ENCODE measurements at regions not wholly inside any gene's neighbourhood (a gene's known extent, or its start where the extent isn't known, plus 50 kb on each side); places are given as distances from the start of the nearest gene placed in this dataset.

DNA sequence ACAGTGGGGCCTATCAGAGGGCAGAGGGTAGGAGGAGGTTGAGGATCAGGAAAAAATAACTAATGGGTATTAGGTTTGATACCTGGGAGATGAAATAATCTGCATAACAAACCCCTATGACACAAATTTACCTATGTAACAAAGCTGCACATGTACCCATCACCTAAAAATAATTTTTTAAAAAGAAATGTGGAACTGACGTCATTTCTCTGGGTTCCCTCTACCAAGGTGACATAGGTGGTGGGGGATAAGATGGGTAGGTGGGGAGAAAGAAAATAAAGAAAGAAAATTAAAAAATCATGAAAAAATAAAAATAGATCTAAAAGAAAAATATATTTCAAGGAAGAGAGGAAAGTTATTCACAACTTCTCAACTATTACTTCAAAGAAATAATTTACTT lies 153.1 kb upstream of the SORCS1 start:
- no peaks in the 10 kb centered on the region for H3K4me1 ChIP-seq (ENCODE audit: insufficient read depth, low read length)
- no peak overlapping the region for H2AK5ac ChIP-seq (ENCODE audit: insufficient read length, low read length)
- no peaks in the 10 kb centered on the region for H3K23me2 ChIP-seq (ENCODE audit: insufficient read length, low read depth, low read length, poor library complexity, severe bottlenecking)
- no peaks in the 10 kb centered on the region for H3K79me1 ChIP-seq (ENCODE audit: insufficient read depth, low read depth, low read length, poor library complexity, severe bottlenecking)
- TF ChIP-seq, protein P1, sequence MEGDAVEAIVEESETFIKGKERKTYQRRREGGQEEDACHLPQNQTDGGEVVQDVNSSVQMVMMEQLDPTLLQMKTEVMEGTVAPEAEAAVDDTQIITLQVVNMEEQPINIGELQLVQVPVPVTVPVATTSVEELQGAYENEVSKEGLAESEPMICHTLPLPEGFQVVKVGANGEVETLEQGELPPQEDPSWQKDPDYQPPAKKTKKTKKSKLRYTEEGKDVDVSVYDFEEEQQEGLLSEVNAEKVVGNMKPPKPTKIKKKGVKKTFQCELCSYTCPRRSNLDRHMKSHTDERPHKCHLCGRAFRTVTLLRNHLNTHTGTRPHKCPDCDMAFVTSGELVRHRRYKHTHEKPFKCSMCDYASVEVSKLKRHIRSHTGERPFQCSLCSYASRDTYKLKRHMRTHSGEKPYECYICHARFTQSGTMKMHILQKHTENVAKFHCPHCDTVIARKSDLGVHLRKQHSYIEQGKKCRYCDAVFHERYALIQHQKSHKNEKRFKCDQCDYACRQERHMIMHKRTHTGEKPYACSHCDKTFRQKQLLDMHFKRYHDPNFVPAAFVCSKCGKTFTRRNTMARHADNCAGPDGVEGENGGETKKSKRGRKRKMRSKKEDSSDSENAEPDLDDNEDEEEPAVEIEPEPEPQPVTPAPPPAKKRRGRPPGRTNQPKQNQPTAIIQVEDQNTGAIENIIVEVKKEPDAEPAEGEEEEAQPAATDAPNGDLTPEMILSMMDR (conservative IDR thresholded peaks at IDR 0.05): no peak
- no peak overlapping the region for H3T11ph ChIP-seq (ENCODE audit: low read length)
- H3K4me3 Mint-ChIP-seq: no peak overlapping the region
- H3K14ac ChIP-seq (ENCODE audit: insufficient read depth, low read length): no peak overlapping the region
- H2BK5ac ChIP-seq (ENCODE audit: insufficient read length, low read length): no peak overlapping the region
- H2BK12ac ChIP-seq (ENCODE audit: insufficient read length, low read depth, low read length): no peak overlapping the region
- H3K4me1 Mint-ChIP-seq: no peaks in the 10 kb centered on the region
- no peak overlapping the region for H4K91ac ChIP-seq (ENCODE audit: insufficient read length, low read depth, low read length)
- H3K56ac ChIP-seq (ENCODE audit: insufficient read length, low read depth, low read length): no peak overlapping the region
- WGBS (ENCODE audit: extremely low coverage, insufficient read length, low lambda C conversion rate): no CpG with 5 or more reads among the region's 1 CpG
- H3K9me3 Mint-ChIP-seq: no peaks in the 10 kb centered on the region
- no peak for DNase-seq
- no peaks in the 10 kb centered on the region for H3K36me3 Mint-ChIP-seq (ENCODE audit: insufficient read depth in 1 of 3, low read depth in 3 of 3)
- H3K27ac Mint-ChIP-seq: no peak overlapping the region
- no peak overlapping the region for H2BK15ac ChIP-seq (ENCODE audit: low read depth, low read length)
- no peak overlapping the region for H3K18ac ChIP-seq (ENCODE audit: insufficient read length, low read depth, low read length)
- H3K4ac ChIP-seq (ENCODE audit: low read depth, low read length): no peak overlapping the region
- no peak overlapping the region for H2BK120ac ChIP-seq (ENCODE audit: low read depth, low read length, poor library complexity, severe bottlenecking)
- H3K23ac ChIP-seq (ENCODE audit: insufficient read length, low read depth, low read length): no peak overlapping the region
- H3K27ac ChIP-seq (ENCODE audit: insufficient read length, low read depth, low read length): no peak overlapping the region
- H3K27me3 Mint-ChIP-seq (ENCODE audit: low read depth): no peaks in the 10 kb centered on the region
- H3K27me3 ChIP-seq (ENCODE audit: insufficient read depth, low read length): no peaks in the 10 kb centered on the region
- no peak overlapping the region for H4K8ac ChIP-seq (replicated peaks; ENCODE audit: insufficient read length, low read depth, low read length)
- no peaks in the 10 kb centered on the region for H3K79me2 ChIP-seq (ENCODE audit: insufficient read depth, low read length)
- no peaks in the 10 kb centered on the region for H3K9me3 ChIP-seq (ENCODE audit: control insufficient read depth, low read depth, low read length)
- no peaks in the 10 kb centered on the region for H4K20me1 ChIP-seq (ENCODE audit: control insufficient read depth, insufficient read depth, insufficient read length)
- H3K9ac ChIP-seq (ENCODE audit: extremely low read depth, insufficient read length, low read length): no peak overlapping the region
- H2BK20ac ChIP-seq (ENCODE audit: low read depth, low read length, poor library complexity, severe bottlenecking): no peak overlapping the region
- H3K4me2 ChIP-seq (ENCODE audit: insufficient read depth, insufficient read length, low read length): no peak overlapping the region
- H4K5ac ChIP-seq (ENCODE audit: insufficient read length, low read depth, low read length): no peak overlapping the region
- H2AFZ ChIP-seq (ENCODE audit: low read length): no peak overlapping the region

Data from H9 (cell line).